Fibroblast of mammary gland (primary cell): ENCODE measurements at regions not wholly inside any gene's neighbourhood (a gene's known extent, or its start where the extent isn't known, plus 50 kb on each side); places are given as distances from the start of the nearest gene placed in this dataset.

ENCODE experiments used
- DNase-seq: peaks from one replicate; pipeline ENCODE4 v3.0.0-alpha.2; 2010; ENCODE audit warnings: low read depth
- H3K4me3 ChIP-seq: 2 replicates; pipeline ENCODE4 v1.5.1; 2011; ENCODE audit warnings: low read depth, mild to moderate bottlenecking, low read length, moderate library complexity; ENCODE audit not compliant: control insufficient read depth
- CTCF ChIP-seq: conservative IDR thresholded peaks from 2 replicates; pipeline ENCODE4 v1.5.1; 2011; ENCODE audit warnings: low read depth, low read length, inconsistent platforms; ENCODE audit not compliant: control insufficient read depth, insufficient read depth

DNA sequence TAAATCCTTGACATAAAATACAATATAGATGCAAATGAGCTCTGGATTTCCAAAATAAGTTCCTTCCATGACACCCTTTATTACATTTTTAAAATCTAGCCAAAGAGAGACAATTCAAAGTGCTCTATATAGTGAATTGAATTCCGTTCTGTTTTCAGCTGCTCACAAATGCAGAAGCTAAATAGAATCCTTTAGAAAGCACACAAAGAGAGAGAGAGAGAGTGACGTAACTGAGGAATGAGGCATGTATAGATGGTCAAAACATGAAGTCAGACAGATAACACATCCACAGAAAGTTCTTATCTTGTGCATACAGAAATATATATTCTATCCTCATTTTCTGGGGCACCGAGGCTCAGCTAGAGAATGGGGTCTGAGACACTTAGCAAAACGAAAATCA is 344.7 kb upstream of the NETO1 start:
- no peak overlapping the region for H3K4me3 ChIP-seq
- DNase-seq: no peak
- TF ChIP-seq CTCF: no peak

DNA sequence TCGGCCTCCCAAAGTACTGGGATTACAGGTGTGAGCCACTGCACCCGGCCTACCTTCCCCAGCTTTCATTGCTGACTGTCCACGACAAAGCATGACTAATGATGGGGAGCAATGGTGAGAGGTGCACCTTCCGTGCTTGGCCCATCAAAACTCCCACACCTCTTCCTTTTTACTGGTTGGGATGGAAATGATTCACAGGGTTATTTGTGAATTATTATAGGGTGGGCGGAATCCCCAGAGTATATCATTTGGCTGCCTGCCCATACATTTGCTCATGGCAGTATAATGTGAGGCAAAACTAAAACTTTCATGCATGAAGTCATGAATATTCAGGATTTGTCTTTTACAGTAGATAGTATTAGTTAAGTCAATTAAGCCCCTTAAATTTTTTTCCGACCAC is 334.2 kb upstream of the NETO1 start:
- no peak for TF ChIP-seq CTCF
- peak; percentile 51 for DNase-seq
- H3K4me3 ChIP-seq: no peak overlapping the region

DNA sequence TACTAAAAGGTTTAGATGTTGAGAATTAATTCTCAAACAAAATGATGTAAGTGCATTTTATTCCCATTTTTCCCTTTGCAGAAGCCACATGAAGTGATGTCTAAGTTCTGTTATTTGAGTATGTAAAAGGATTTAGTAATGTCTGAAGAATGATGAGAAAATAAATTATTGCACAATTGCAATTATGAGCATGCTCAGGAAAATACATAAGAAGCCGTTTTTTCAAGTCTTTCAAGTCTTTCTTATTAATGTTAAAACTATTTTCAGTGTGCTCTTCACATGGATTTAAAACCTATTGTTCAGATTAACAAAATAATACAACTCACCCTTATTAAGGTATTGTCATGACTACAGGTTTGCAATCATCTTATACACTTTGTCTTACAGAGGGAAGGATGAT is 331.4 kb upstream of the NETO1 start:
- peak; percentile 38 for DNase-seq
- no peak overlapping the region for H3K4me3 ChIP-seq
- no peak for TF ChIP-seq CTCF

DNA sequence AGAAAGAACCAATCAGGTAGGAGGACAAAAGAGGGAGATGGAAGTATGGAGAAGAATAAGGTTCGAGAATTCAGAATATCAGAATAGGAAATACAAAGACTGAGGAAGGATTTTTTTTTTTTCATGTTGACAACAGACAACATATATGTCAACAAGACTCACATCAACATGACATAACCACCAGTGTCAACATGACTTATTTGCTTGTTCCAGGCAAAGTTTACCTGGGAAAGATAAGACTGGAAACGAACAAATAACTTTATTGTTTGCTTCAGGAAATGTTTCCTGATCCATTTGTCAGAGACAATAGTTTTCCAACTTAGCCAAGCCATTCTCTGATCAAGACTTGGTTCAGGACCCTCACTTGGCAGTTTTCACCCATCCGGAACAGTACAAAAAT is 321.9 kb upstream of the NETO1 start:
- DNase-seq: no peak
- H3K4me3 ChIP-seq: no peak overlapping the region
- TF ChIP-seq CTCF: no peak

- H3K4me3 ChIP-seq: no peak overlapping the region
- DNase-seq: no peak
- TF ChIP-seq CTCF: no peak
These were observed 300.4 kb upstream of the NETO1 start for GRCh38 chr18:73168236-73168635.

- TF ChIP-seq CTCF: no peak
- H3K4me3 ChIP-seq: no peak overlapping the region
- no peak for DNase-seq
These were observed 296.6 kb upstream of the NETO1 start for GRCh38 chr18:73164430-73164829.

- H3K4me3 ChIP-seq: no peak overlapping the region
- TF ChIP-seq CTCF: no peak
- no peak for DNase-seq
These were observed 295.4 kb upstream of the NETO1 start for GRCh38 chr18:73163236-73163635.
